ENCODE measurements at regions not wholly inside any gene's neighbourhood (a gene's known extent, or its start where the extent isn't known, plus 50 kb on each side); places are given as distances from the start of the nearest gene placed in this dataset.
"Not testable (repeated sequence)": the region's sequence is repeated elsewhere in the genome, so short reads cannot be mapped to it uniquely, and the experiment has no call there.

DNA sequence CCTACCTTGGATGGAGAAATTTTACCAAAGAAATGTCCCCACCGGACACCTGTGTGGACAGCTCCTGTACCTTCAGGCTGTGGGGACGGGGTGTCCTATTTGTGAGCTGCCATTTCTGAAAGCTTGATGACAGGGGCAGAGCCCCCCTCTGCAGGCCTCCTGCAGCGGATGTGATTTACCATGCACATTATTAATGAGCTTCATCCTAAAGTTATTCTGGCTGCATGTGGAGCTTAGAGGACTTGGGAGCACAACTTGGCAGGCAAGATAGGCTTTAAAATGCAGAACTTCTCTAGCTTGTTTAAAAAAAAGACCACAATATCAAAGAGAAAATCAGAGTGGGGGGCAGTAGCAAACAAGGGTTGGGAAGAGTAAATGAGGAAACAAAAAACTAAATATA lies 350.0 kb upstream of the KLHL29 start:
- H3K9me3 Mint-ChIP-seq = peaks cover 0 to 4% of the 10 kb centered on the region in 2 donors
- no peaks in the 10 kb centered on the region for H3K36me3 Mint-ChIP-seq
- ATAC-seq = no peak
- no peak for DNase-seq (ENCODE audit: low spot score in 2 of 2)
- no peak overlapping the region for H3K27ac Mint-ChIP-seq

DNA sequence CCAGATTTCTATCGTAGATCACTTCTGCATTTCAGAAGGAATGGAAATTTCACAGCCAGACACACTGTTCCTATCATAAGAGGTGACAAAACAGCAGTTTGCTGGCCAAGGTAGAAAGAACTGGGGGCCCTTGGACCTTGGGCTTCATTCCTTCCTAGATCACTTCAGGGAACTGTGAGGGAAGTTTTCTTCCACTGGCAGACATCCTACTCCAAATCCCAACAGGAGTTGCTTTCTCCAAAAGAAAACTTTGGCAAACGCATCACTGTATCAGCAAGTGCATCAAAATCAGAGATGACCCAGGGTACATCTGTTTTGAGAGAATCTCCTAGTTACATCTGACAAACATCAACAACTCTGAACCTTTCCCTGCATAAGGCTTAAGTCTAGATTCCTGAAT lies 348.4 kb upstream of the KLHL29 start:
- ATAC-seq (no peak), DNase-seq (ENCODE audit: low spot score in 2 of 2) (no peak)
- H3K27ac Mint-ChIP-seq = no peak overlapping the region
- no peaks in the 10 kb centered on the region for H3K36me3 Mint-ChIP-seq
- H3K9me3 Mint-ChIP-seq = peaks cover 0 to 3% of the 10 kb centered on the region in 2 donors

DNA sequence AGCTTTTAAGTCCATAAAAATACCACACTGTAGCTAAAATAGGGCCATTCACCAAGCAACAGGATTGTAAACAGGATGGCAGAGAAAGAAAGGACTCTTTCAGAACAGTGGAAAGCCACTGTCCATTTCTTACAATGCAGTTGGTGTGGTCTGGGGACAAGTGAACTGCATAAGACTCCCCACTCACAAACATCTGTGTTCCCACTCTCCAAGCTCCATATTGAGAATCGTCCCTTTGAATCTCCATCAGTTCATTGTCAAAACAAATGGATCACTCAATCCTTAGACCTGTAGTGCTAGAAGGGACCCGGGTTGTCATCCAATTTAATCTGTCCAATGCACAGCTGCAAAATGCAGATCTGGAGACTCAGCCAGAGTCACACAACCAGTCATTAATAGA lies 347.4 kb upstream of the KLHL29 start:
- no peak for DNase-seq (ENCODE audit: low spot score in 2 of 2)
- Mint-ChIP-seq H3K36me3 (no peaks in the 10 kb centered on the region), H3K9me3 (no peaks in the 10 kb centered on the region), H3K27ac (no peak overlapping the region)
- ATAC-seq = no peak

DNA sequence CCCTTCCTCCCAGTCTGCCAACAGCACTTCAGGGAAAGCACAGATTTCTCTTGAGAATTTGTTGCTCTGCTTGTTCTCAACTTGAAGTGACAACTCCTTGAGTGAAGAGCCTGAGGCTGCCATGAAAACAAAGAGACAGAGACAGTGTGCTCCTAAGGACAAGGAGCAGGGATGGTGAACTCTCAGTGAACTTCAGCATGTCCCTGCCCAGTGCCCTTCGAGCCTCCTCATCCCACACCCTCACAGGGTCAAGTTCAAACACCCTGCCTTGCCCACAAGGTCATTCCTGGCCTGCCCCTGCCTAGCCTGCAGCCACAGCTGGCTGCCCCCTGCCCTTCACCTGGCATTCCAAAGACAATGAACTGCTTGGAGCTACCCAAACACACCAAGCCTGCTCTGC lies 343.5 kb upstream of the KLHL29 start:
- Mint-ChIP-seq H3K27ac (no peak overlapping the region), H3K36me3 (no peaks in the 10 kb centered on the region), H3K9me3 (peaks cover 0 to 6% of the 10 kb centered on the region in 2 donors)
- DNase-seq (ENCODE audit: low spot score in 2 of 2) (no peak), ATAC-seq (no peak)

DNA sequence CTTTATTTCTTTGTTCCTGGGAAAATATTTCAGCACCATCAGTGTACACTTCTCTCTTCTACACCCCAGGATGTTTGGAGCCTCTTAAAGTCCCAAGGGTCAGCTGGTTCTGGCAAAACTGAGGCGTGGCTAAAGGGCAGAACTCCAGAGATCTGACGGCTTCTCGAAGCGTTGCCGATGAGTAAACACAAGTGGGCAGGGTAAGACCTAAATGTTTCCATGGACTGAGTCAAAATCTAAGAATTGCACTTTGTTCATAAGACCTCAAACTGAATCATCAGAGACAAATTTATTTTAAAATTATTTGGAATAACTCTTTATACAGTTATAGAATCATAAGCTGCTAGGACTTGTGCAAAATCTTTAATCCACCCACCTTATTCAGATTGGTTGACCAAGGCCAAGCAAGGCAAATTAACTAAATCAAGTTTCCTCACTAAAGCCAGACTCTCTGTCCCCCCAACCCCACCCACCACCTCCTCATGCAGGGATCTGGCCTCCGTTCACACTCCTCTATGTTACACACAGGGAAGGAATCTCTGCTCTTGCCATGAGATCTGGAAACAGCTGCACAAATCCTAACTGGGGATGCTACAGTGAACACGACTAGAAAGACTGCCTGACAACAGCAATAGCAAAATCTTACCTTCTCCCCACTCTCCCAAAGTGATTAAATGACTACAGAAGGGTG lies 342.6 kb upstream of the KLHL29 start:
- DNase-seq (ENCODE audit: low spot score in 2 of 2) (no peak), ATAC-seq (no peak)
- peaks cover 0 to 6% of the 10 kb centered on the region in 2 donors for H3K9me3 Mint-ChIP-seq
- no peaks in the 10 kb centered on the region for H3K36me3 Mint-ChIP-seq
- peak overlapping the region in 1 of 2 donors; percentile 12 for H3K27ac Mint-ChIP-seq

DNA sequence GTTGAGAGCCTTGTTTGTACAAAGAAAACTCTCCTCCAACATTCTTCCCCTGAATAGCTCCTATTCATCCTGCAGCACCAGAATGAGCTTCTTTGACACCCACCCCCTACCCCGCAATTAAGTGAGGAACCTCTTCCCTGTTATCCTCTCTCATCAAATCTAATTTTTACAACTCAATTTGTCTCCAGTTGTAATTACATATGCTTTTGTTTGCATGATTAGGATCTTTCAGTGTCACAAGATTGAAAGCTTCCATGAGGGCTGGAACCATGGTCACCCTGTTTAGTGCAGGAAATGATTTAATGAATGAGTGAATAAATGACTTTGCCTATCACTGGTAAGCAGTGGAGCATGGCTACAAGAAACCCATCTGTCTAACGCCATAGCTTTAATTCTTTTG lies 334.6 kb upstream of the KLHL29 start:
- DNase-seq (ENCODE audit: low spot score in 2 of 2) (no peak), ATAC-seq (no peak)
- Mint-ChIP-seq H3K27ac (no peak overlapping the region), H3K9me3 (peaks cover 0 to 8% of the 10 kb centered on the region in 2 donors), H3K36me3 (no peaks in the 10 kb centered on the region)

DNA sequence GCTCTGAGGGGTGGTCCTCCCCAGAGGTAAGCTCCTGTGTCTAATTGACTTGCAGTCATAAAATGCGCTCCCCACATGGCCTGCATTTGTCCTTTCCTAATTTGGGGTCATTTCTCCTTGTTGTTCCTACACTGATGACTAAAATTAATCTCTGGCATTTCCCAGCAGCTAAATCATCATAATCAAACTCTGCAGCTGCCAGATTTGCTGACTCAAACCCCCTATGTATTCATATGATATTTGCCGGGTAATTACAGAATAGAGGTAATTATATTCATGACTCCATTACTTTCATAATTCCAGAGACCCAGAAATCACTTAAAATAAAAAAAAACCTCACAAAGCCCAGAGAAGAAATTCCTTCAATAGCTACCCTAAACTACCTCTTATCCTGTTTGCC lies 331.4 kb upstream of the KLHL29 start:
- H3K27ac Mint-ChIP-seq = no peak overlapping the region
- ATAC-seq (no peak), DNase-seq (ENCODE audit: low spot score in 2 of 2) (no peak)
- H3K9me3 Mint-ChIP-seq = peaks cover 0 to 8% of the 10 kb centered on the region in 2 donors
- no peaks in the 10 kb centered on the region for H3K36me3 Mint-ChIP-seq

DNA sequence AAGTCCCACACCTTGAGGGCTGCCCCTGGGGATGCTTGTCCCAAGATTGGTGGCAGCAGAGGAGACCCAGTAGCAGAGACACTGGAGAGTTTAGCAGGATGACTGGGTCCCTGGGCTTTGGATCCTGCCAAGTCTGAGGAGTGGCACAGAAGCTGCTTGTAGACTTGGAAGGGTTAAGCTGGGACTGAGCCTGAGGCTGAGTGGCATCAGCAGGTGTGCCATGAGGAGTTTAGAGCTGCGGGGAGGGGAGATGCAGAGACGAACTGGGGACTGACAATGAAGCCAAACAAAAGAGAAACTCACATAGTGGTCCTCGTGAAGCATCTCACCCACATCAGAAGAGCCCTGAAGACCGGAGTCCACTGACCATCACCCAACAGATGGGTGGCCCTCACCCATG lies 329.7 kb upstream of the KLHL29 start:
- no peak for DNase-seq (ENCODE audit: low spot score in 2 of 2)
- no peaks in the 10 kb centered on the region for H3K9me3 Mint-ChIP-seq
- H3K27ac Mint-ChIP-seq = no peak overlapping the region
- no peaks in the 10 kb centered on the region for H3K36me3 Mint-ChIP-seq
- no peak for ATAC-seq

DNA sequence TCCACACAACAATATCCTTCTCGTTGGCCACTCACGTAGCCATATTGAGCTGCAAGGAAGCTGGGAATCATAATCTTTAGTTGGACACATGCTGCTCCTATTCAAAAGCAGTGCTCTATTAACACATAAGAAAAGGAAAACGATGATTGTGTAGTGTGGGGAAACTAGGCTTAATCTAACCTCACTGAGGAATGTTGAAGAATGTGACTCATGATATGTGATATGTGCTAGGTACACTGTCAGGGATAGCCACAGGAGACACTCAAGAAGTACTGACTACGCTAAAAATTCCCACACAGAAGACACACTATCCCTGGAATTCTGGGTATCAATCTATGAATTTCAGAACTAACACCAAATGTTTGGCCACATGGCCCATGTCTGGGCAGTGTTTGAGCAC lies 328.1 kb upstream of the KLHL29 start:
- H3K9me3 Mint-ChIP-seq; ATAC-seq; H3K27ac Mint-ChIP-seq; H3K36me3 Mint-ChIP-seq; DNase-seq (ENCODE audit: low spot score in 2 of 2): not testable (repeated sequence)

DNA sequence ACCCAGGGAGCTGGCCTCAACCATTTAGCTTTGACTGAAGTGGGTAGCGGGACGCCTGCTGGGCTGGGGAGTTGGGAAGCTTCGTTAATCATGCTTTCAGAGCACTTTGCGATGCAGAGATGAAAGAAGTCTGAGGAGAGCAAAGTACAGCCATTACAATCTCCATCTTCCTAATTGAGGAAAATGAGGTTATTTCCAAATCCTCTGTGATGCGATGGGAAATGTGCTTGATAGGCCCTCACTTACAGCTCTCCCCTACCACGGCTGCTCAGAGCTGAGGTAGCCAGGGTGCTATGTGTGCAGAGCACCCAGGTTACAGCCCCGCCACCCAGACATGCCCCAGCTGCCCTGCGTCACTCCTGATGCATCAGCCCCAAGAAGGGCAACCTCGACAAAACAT lies 326.5 kb upstream of the KLHL29 start:
- H3K27ac Mint-ChIP-seq = no peak overlapping the region
- H3K36me3 Mint-ChIP-seq = no peaks in the 10 kb centered on the region
- no peaks in the 10 kb centered on the region for H3K9me3 Mint-ChIP-seq
- ATAC-seq = no peak
- DNase-seq (ENCODE audit: low spot score in 2 of 2) = no peak

DNA sequence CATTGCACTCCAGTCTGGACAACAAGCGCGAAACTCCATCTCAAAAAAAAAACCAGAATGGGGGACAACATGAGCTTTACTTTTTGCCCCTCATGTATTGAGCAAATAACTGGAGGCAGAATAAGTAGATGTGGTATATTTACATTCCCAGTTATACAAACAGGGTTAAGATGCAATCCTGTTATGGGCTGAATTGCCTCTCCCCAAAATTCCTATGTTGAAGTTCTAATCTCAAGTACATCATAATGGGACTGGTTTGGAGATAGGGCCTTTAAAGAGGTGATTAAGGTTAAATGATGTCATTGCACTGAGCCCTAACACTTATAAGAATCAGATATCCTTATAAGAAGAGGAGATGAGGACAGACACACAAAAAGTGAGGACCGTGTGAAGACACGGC lies 319.8 kb upstream of the KLHL29 start:
- Mint-ChIP-seq H3K27ac (no peak overlapping the region), H3K9me3 (peaks cover 0 to 3% of the 10 kb centered on the region in 2 donors), H3K36me3 (no peaks in the 10 kb centered on the region)
- ATAC-seq (no peak), DNase-seq (ENCODE audit: low spot score in 2 of 2) (no peak)

DNA sequence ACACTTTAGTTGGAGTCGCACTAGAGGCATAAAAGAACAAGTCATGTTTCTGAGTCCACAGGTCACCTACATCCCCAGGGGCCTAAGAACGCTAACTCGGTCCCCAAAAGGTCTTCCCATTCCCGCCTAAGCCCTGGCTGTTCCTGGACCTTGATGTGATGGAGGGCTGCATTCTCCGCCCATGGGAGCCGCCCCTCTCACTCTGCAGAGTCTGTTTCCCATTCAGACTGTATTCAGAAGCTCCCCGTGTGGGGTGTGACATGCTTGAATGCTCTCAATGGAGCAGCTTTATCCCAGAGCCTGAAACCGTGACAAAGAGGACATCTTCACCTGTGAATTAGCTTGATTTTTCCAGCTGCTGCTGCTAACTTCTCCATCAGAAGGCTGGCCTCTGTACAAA lies 319.0 kb upstream of the KLHL29 start:
- no peaks in the 10 kb centered on the region for H3K36me3 Mint-ChIP-seq
- H3K9me3 Mint-ChIP-seq = peaks cover 0 to 3% of the 10 kb centered on the region in 2 donors
- no peak overlapping the region for H3K27ac Mint-ChIP-seq
- ATAC-seq (no peak), DNase-seq (ENCODE audit: low spot score in 2 of 2) (no peak)

DNA sequence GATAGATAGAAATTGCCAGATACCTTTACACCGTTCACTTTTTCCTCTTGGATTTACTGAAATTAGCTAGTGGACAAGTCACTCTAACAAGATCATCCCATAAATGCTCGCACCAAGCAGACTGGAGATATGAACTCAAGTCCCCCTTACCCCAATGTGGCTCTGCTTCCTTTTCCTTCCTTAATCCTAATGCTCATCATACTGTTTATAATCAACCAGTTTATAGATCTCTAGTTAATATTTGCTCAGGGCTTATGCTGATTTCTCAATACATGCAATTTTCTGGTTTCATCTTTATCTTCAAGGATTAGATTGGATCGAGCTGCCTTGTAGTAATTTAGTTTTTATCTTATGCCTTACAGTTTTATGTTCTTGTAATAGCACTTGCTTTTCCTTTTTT lies 318.3 kb upstream of the KLHL29 start:
- H3K36me3 Mint-ChIP-seq = no peaks in the 10 kb centered on the region
- DNase-seq (ENCODE audit: low spot score in 2 of 2) (no peak), ATAC-seq (no peak)
- H3K9me3 Mint-ChIP-seq = peaks cover 0 to 3% of the 10 kb centered on the region in 2 donors
- no peak overlapping the region for H3K27ac Mint-ChIP-seq

DNA sequence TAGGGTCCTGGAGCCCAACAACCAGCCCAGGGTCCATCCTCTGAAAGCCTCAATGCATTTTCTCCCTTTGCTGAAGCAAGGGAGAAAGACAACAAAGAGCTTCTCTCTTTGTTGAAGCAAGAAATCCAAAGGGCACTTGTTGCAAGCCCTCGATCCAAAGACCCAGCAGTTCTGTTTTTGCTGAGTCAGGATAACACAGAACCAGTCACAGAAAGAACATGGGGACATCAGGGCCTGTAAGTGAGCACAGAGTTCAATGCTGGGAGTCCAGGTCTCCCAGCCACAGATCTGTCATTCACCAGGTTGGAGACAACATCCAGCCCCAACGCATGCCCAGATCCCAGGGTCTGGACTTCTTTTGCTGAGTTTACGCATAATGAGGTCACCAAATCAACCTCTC lies 315.8 kb upstream of the KLHL29 start:
- Mint-ChIP-seq H3K36me3 (no peaks in the 10 kb centered on the region), H3K9me3 (peaks cover 0 to 3% of the 10 kb centered on the region in 2 donors), H3K27ac (no peak overlapping the region)
- DNase-seq (ENCODE audit: low spot score in 2 of 2) = no peak
- no peak for ATAC-seq

DNA sequence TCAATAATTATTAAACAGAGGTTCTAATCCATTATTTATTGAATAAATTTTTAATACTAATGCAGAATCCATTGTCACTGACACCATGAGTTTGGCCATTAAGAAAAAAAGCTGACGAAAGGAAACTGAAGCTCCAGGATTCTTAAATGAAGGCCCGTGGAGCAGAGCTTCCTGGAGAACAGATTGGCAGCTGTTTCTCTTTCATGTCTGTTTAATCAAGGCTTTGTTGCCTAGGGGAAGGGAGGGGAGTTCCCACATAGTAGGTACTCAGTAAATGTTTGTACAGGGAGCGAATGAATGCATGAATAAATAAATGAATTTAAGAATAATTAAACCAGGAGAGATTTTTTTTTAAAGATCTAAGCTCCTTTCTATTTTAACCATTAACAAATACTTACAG lies 315.1 kb upstream of the KLHL29 start:
- ATAC-seq = no peak
- Mint-ChIP-seq H3K27ac (no peak overlapping the region), H3K9me3 (peaks cover 0 to 3% of the 10 kb centered on the region in 2 donors), H3K36me3 (no peaks in the 10 kb centered on the region)
- DNase-seq (ENCODE audit: low spot score in 2 of 2) = no peak

DNA sequence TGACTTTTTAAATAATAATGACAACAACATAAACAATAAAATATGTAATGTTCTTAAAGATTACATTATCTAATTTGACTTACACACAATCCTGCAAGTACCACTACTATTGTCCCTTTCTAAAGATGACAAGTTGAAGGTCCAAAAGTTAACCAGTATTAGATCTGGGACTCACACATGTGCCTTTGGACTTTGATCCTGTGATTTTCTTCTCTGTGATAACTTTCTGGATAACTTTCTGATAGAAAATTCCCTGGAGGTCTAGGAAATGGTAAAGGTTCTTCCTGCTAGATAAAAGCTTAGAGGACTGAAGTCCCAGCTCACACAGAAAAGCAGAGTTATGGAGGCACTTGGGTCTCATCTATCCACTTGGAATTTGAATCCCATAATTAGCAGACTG lies 311.9 kb upstream of the KLHL29 start:
- Mint-ChIP-seq H3K27ac (no peak overlapping the region), H3K36me3 (no peaks in the 10 kb centered on the region)

DNA sequence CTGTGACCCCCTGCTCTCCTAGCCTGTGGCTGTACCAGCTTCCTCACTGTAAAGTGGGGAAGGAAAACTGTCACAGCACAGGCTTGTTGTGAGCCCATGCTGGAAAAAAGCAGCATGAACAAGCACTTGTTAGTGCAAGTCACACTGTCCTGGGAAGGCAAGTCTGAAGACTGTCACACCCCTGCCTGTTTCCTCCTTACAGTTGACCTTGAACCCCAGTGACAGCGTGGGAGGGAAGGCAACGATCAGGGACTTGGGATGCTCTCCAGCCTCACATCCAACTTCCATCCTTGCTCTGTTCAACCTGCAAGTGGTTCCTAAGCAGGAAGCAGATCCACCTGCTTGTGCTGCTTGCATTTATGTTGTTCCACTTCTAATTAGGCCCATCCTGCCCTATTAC lies 311.3 kb upstream of the KLHL29 start:
- H3K9me3 Mint-ChIP-seq = peaks cover 0 to under 1% of the 10 kb centered on the region in 2 donors
- DNase-seq (ENCODE audit: low spot score in 2 of 2) (no peak), ATAC-seq (no peak)
- H3K36me3 Mint-ChIP-seq = no peaks in the 10 kb centered on the region
- no peak overlapping the region for H3K27ac Mint-ChIP-seq

More for the DNA sequence above, 311.9 kb upstream of the KLHL29 start:
- ATAC-seq (no peak), DNase-seq (ENCODE audit: low spot score in 2 of 2) (no peak)
- H3K9me3 Mint-ChIP-seq = peaks cover 0 to 3% of the 10 kb centered on the region in 2 donors

DNA sequence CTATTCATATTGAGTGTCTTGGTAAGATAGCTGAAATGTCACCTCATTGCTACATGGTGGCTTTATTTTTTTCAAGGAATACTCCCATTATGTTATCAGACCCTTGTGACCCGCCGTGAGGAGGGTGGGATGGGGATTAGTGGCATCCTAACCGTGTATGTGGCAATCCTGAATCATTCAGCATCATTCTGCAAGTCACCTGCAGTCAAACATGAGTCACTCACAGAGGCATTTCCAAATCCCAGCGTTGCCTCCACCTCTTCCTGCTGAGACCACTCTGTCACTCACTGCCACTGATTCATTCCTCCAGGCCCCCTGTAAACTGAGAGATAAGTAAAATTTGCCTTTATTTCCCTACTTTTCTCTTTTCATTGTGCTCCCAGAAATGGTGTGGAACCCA lies 307.4 kb upstream of the KLHL29 start:
- ATAC-seq (no peak), DNase-seq (ENCODE audit: low spot score in 2 of 2) (no peak)
- Mint-ChIP-seq H3K9me3 (peaks cover 4 to 10% of the 10 kb centered on the region in 2 donors), H3K27ac (no peak overlapping the region), H3K36me3 (no peaks in the 10 kb centered on the region)

All from activated naive CD4-positive, alpha-beta T cell treated with anti-CD3 and anti-CD28 coated beads, Interleukin-2, amount 50 U/mL, for 72 hours (primary cell).